ENCODE measurements at regions not wholly inside any gene's neighbourhood (a gene's known extent, or its start where the extent isn't known, plus 50 kb on each side); places are given as distances from the start of the nearest gene placed in this dataset.

- no peak for TF ChIP-seq SFPQ (IDR thresholded peaks at IDR 0.05; ENCODE audit: low read depth, low read length)
- no peak for TF ChIP-seq SMARCA4 (IDR thresholded peaks at IDR 0.05)
- TF ChIP-seq CXXC5 (CRISPR knock-in tag; IDR thresholded peaks at IDR 0.05): no peak
- no peak for TF ChIP-seq IRF1 (CRISPR knock-in tag; IDR thresholded peaks at IDR 0.05; ENCODE audit: borderline replicate concordance)
- no peak for TF ChIP-seq ZNF347 (CRISPR knock-in tag; IDR thresholded peaks at IDR 0.05; ENCODE audit: low read depth)
- TF ChIP-seq ZBTB12 (CRISPR knock-in tag; IDR thresholded peaks at IDR 0.05): no peak
Observed at GRCh38 chr10:120398180-120398579, 58.8 kb upstream of the PLPP4 start (continued).

- H3K36me3 ChIP-seq (ENCODE audit: control insufficient read depth, insufficient read depth, low read length): no peaks in the 10 kb centered on the region
- no peaks in the 10 kb centered on the region for H3K27me3 ChIP-seq (ENCODE audit: control insufficient read depth in 2 of 2, insufficient read depth in 2 of 2, low read length in 2 of 2)
- H3K9me3 ChIP-seq (replicated peaks; ENCODE audit: control insufficient read depth, insufficient read depth, low read depth, low read length): no peaks in the 10 kb centered on the region
- ATAC-seq: no peak
- intact Hi-C loops (cut with micrococcal nuclease): no loop called here
- CTCF ChIA-PET (ENCODE audit: low intra/inter-chr PET ratio): no interaction called here
- BruUV-seq (replicated peaks): no TSS peak
- no peaks in the 10 kb centered on the region for H3K9me1 ChIP-seq (ENCODE audit: control insufficient read depth, insufficient read depth, low read length)
- FAIRE-seq: no peak
- no peak overlapping the region for H3K4me3 ChIP-seq
- POLR2A ChIA-PET: no interaction called here
- no peaks in the 10 kb centered on the region for H3K4me1 ChIP-seq (replicated peaks in 1 of 2; ENCODE audit: control insufficient read depth in 2 of 2, insufficient read depth in 2 of 2, low read length in 2 of 2)
- no peak overlapping the region for H3K4me2 ChIP-seq (ENCODE audit: insufficient read depth, low read length)
- H2AFZ ChIP-seq (ENCODE audit: low read depth, low read length): no peak overlapping the region
- H3K27ac ChIP-seq (ENCODE audit: extremely low read depth, low read depth, low read length): no peak overlapping the region
- WGBS (ENCODE audit: insufficient coverage, low coverage, missing lambda C conversion rate): 0% methylated on average over 1 of the region's 1 CpG
- no peak overlapping the region for H3K9ac ChIP-seq (ENCODE audit: insufficient read depth in 1 of 2, low read depth in 2 of 2, low read length in 2 of 2)
- no peaks in the 10 kb centered on the region for H4K20me1 ChIP-seq (replicated peaks; ENCODE audit: control insufficient read depth, insufficient read depth, low read length)
- H3K79me2 ChIP-seq (ENCODE audit: control insufficient read depth, insufficient read depth, low read length): no peaks in the 10 kb centered on the region
- in situ Hi-C loops (cut with MboI): no loop called here
- DNase-seq (ENCODE audit: extremely low read depth in 1 of 4, low spot score in 3 of 4): no peak
- TF ChIP-seq ZNF444 (CRISPR knock-in tag; IDR thresholded peaks at IDR 0.05): no peak
- TF ChIP-seq ZBTB33 (CRISPR knock-in tag; IDR thresholded peaks at IDR 0.05): no peak
- no peak for TF ChIP-seq DMBX1 (CRISPR knock-in tag; IDR thresholded peaks at IDR 0.05; ENCODE audit: borderline replicate concordance)
- TF ChIP-seq NBN (IDR thresholded peaks at IDR 0.05; ENCODE audit: low read depth): no peak
- TF ChIP-seq SAFB (IDR thresholded peaks at IDR 0.05; ENCODE audit: borderline replicate concordance, low read depth, low read length): no peak
- TF ChIP-seq TAF1 (IDR thresholded peaks at IDR 0.05; ENCODE audit: control insufficient read depth, extremely low read depth, insufficient read depth, low read length, severe bottlenecking): no peak
- TF ChIP-seq NUFIP1 (IDR thresholded peaks at IDR 0.05; ENCODE audit: partially characterized antibody): no peak
- no peak for TF ChIP-seq CBFA2T3 (IDR thresholded peaks at IDR 0.05)
- no peak for TF ChIP-seq DLX4 (CRISPR knock-in tag; IDR thresholded peaks at IDR 0.05)
- no peak for TF ChIP-seq LEF1 (IDR thresholded peaks at IDR 0.05)
- TF ChIP-seq MECOM (CRISPR knock-in tag; IDR thresholded peaks at IDR 0.05): no peak
Observed at GRCh38 chr10:120400601-120401000, 56.4 kb upstream of the PLPP4 start.
